ENCODE measurements at regions not wholly inside any gene's neighbourhood (a gene's known extent, or its start where the extent isn't known, plus 50 kb on each side); places are given as distances from the start of the nearest gene placed in this dataset.
A peak's percentile ranks its signal among the peaks of the same experiment; 100 is the strongest.

- intact Hi-C loops (cut with DNase I, micrococcal nuclease): no loop called here
- H3K4me3 ChIP-seq: no peak overlapping the region
- no peaks in the 10 kb centered on the region for H3K36me3 ChIP-seq (ENCODE audit: low read depth)
- no peaks in the 10 kb centered on the region for H3K4me1 ChIP-seq (ENCODE audit: low read depth)
- no peaks in the 10 kb centered on the region for H3K9me3 ChIP-seq
- DNase-seq (no peak), ATAC-seq (no peak)
- TF ChIP-seq, protein P1, sequence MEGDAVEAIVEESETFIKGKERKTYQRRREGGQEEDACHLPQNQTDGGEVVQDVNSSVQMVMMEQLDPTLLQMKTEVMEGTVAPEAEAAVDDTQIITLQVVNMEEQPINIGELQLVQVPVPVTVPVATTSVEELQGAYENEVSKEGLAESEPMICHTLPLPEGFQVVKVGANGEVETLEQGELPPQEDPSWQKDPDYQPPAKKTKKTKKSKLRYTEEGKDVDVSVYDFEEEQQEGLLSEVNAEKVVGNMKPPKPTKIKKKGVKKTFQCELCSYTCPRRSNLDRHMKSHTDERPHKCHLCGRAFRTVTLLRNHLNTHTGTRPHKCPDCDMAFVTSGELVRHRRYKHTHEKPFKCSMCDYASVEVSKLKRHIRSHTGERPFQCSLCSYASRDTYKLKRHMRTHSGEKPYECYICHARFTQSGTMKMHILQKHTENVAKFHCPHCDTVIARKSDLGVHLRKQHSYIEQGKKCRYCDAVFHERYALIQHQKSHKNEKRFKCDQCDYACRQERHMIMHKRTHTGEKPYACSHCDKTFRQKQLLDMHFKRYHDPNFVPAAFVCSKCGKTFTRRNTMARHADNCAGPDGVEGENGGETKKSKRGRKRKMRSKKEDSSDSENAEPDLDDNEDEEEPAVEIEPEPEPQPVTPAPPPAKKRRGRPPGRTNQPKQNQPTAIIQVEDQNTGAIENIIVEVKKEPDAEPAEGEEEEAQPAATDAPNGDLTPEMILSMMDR (IDR thresholded peaks at IDR 0.05): no peak
Observed at GRCh38 chr10:9081961-9082360, 1027.5 kb downstream of the GATA3 start.

DNA sequence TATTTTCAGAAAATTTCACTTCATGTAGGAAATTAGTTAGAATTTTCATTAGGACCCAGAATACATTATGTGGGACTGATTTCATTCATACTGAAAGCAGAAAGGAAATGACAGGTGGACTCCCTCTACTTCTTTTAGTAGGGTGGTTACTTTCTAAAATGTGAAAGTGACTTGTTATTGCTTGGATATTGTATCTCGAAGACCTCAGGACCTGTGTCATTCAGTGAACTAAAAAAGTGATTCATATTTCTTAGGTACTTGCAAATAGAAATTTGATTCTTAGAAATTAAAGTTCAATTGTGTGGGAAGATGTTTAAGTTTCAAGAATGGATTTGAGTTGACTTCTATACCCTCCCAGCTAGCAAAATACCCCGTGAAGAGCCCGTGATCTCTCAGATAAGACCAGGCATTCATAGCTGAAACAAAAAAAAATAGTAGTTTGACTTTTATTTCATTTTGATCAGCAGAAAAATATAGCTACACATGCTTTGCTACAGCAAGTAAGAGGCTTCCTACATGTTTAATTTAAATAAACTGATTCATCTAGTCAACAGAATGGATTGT is 1037.1 kb downstream of the GATA3 start:
- DNase-seq (no peak), ATAC-seq (no peak)
- H3K36me3 ChIP-seq (ENCODE audit: low read depth): no peaks in the 10 kb centered on the region
- TF ChIP-seq, protein P1 (IDR thresholded peaks at IDR 0.05): no peak
- H3K9me3 ChIP-seq: no peaks in the 10 kb centered on the region
- no peaks in the 10 kb centered on the region for H3K4me1 ChIP-seq (ENCODE audit: low read depth)
- no peak overlapping the region for H3K4me3 ChIP-seq
- intact Hi-C loops (cut with DNase I, micrococcal nuclease): no loop called here

- peak; percentile 25 for ATAC-seq
- Histone ChIP-seq H3K9me3 (no peaks in the 10 kb centered on the region), H3K4me1 (ENCODE audit: low read depth) (no peaks in the 10 kb centered on the region), H3K4me3 (no peak overlapping the region), H3K36me3 (ENCODE audit: low read depth) (no peaks in the 10 kb centered on the region)
- no peak for DNase-seq
- intact Hi-C loops (cut with DNase I, micrococcal nuclease): no loop called here
- TF ChIP-seq, protein P1 (IDR thresholded peaks at IDR 0.05): no peak
Observed at GRCh38 chr10:9096288-9096687, 1041.8 kb downstream of the GATA3 start.

- TF ChIP-seq, protein P1 (IDR thresholded peaks at IDR 0.05): no peak
- ATAC-seq (no peak), DNase-seq (no peak)
- H3K4me3 ChIP-seq: no peak overlapping the region
- intact Hi-C loops (cut with DNase I, micrococcal nuclease): no loop called here
- H3K36me3 ChIP-seq (ENCODE audit: low read depth): no peaks in the 10 kb centered on the region
- no peaks in the 10 kb centered on the region for H3K9me3 ChIP-seq
- no peaks in the 10 kb centered on the region for H3K4me1 ChIP-seq (ENCODE audit: low read depth)
Observed at GRCh38 chr10:9097206-9097990, 1042.9 kb downstream of the GATA3 start.

DNA sequence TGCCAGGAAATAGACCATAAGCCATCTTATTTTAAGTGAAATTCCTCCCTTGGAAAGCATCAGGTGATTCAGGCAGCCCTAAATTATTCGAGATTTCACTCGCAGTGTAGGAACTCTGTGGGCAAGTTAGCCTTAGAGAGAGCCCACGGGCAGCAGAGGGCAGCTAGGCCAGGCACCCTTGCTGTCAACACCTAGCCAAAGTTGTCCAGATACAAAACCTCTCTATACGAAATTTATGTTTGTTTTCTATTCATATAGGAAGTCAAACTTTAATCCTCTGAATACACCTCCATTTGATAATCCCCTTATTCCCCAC is 1043.5 kb downstream of the GATA3 start:
- ATAC-seq: no peak
- H3K36me3 ChIP-seq (ENCODE audit: low read depth): no peaks in the 10 kb centered on the region
- no peaks in the 10 kb centered on the region for H3K4me1 ChIP-seq (ENCODE audit: low read depth)
- no peak for DNase-seq
- TF ChIP-seq, protein P1 (IDR thresholded peaks at IDR 0.05): no peak
- no peak overlapping the region for H3K4me3 ChIP-seq
- no peaks in the 10 kb centered on the region for H3K9me3 ChIP-seq
- intact Hi-C loops (cut with DNase I, micrococcal nuclease): no loop called here

All from mucosa of descending colon (tissue), 3 donors.